Glomerular visceral epithelial cell (primary cell): ENCODE measurements at regions not wholly inside any gene's neighbourhood (a gene's known extent, or its start where the extent isn't known, plus 50 kb on each side); places are given as distances from the start of the nearest gene placed in this dataset.
"Not testable (repeated sequence)": the region's sequence is repeated elsewhere in the genome, so short reads cannot be mapped to it uniquely, and the experiment has no call there.

Experiments used
- DNase-seq: peaks from one replicate; pipeline ENCODE4 v3.0.0-alpha.2; 2016; ENCODE audit errors: extremely low spot score

DNA sequence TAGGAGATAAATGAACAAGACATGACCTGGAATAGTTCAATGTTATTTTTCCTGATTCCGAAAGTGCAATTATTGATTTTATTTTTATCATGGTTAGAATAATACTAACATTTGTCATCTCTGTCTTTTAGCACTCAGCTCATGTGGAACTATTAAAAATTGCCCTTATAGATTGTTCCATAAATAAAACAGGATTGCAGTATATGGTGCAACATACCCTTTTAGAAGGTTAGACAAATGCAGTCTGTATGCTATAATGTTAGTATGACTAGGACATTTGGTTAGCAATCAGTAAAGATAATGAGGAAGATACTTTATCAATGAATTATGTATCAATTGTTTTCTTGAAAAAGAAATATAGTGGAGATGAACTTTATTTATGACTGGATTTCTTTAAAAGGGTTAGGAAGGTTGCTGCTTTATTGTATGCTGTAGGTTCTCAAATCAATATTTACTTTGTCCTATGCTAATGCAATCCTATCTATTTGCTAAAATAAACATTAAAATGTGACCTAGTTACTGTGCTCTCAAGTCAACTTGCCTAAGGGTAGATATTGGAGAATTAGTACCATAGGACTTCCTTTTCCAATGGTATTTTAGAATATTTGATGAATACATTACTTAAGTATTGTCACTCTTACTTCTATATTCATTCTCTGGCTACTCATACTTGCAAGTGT, 348.9 kb upstream of the ISL1 start:
- DNase-seq: no peak

DNA sequence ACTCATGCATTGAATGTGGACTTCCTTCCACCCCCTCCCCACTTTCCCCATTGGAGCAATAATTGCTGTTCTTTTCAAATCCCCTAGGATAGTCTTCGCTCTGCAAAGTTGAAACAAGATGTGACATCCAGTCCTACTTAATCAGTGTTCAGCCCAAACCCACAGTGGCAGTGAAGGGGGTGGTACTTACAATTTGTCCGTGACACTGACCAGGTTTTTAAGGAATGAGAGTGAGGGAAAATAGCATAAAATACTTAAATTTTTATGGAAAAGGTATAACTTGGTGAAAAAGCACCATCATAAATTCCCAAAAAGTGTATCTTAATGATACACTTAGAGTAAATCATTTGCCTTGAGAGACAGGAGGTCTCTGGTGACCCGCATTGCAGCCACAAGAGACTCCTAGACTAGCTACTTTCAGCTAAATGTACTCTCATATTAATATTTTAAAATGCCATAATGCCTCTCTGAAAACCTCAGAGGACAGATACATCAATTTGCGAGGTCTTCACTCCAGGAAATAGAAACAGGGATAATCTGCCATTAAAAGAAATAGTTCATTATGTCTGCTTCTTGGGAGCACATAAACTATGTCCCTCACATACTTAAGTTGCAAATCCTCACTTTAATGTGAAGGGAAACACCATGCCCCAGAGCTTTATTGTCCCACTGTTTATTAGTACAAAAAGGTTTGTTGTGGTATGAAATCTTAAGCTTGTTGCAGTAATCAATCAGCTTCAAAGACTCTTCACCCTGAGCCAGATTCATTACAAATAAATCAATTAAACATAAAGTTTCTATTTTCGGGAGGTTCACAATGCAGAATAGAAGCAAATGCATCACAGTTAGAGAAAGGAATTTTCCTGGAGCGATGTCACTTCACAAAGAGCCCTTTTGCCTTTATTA, 343.6 kb upstream of the ISL1 start:
- no peak for DNase-seq

DNA sequence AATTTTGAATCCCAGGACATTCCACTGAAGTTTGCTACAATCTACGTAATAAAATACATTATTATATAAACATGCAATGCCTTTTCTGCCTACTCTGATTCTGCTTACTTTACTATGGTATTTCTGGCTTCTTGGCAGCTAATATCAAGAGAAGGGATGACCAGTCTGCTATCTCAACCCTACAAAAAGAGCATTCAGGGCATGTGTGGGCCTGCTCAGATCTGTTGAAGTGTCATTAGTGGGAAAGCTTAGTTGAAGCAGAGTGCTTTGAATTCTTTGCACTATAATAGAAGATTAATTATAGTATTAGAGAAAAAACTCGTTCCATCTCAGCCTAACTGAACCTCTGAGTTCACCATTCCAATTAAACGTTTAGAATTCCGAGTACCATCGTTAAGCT, 339.5 kb upstream of the ISL1 start:
- DNase-seq: no peak

DNA sequence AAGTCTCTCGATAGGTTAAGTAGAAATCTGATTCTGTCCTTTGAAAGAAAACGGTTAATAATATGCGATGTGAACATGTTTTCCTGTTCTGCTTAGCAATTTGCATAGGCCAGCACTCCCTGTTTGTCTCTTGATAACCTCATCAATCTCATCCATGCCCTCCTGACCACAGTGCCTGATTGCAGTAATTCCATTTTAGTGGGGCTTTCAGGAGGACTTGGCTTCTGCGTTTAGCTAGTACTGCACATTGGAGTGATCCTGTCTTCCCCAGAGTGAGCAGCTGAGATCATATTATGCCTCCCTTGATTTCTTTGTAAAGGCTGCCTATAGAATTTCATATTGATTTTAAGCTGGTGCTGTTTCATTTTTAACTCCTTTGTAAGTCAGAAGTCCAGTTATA, 335.9 kb upstream of the ISL1 start:
- no peak for DNase-seq

DNA sequence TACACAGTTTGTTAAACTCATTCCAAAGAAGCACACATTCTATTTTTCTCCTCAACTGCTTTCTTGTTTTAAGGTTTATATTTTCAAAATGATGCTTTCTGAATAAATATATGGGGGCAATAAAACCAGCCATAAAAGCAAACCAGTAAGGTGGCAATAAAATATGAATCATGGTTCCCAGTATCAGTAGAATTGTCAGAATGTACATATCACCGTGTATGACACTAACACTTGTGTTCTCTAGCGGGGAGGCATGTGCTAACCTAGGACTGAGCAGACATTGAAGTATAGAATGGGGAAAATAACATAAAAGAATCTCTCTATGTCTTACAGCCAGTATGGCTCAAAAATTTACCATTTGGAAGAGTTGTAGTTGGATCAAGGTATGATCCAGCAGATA, 329.9 kb upstream of the ISL1 start:
- DNase-seq: no peak

DNA sequence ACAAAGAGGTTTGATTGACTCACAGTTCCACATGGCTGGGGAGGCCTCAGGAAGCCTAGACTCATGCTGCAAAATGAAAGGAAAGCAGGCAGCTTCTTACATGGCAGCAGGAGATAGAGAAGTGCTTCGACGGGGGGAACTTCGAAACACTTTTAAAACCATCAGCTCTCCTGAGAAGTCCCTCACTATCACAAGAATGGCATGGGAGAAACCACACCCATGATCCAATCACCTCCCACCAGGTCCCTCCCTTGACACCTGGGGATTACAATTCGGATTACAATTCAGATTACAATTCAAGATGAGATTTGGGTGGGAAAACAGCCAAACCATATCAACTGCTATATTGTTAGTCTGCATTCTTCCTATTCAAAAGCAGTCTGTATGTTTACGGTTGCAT, 322.3 kb upstream of the ISL1 start:
- no peak for DNase-seq

DNA sequence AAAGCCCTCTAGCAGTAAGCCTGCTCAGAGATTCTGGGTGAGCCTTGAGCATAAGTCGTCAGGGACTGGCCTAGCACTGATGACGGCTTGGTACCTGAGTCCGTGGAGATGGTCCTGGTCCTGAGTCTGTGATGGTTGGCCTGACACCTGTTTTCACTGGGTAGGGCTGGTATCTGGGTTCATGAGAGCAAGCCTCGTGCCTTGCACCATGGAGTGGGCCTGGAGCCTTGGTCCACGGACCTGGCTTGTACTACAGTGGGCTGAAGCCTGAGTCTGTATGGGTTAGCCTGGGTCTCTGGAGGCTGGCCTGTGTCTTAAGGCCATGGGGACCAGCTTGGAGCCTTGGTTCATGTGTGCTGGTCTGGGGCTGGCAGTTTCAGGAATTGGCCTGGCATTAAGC, 310.3 kb upstream of the ISL1 start:
- no peak for DNase-seq

DNA sequence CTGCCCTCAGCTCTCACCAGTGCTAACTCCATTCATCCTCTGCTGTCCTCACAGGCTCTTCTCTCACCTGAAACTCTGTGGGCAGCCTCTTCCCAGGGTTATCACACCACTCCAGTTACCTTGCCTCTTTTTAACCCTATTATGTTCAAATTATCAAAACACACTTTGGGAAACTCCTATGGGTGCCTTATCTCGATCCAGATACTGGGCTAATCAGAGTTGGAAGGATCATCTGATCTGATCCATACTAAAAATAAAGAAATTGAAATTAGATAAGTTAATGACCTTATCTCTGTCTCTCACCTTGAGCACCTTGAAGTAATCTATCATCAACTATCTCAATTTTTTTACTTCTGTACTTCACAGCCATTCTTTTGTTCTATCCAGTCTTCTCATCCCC, 300.5 kb upstream of the ISL1 start:
- DNase-seq: no peak

DNA sequence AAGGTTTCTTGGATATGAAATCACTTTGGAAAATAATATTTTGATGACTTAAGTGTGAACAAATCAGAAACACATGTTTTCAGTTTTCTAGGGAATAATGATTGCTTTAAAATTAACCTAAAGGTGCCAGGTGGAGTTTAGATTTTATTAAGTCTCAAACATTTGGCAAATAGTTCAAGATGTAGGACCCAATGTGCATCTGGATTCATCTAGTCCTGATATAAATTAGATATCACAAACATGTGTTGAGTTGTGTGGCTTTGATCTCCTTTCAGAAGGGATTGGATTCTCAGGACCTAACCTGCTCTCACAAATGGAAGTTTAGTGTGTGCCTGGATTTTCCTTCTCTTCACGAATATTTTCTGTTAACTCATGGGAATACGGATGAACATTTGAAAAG, 291.4 kb upstream of the ISL1 start:
- DNase-seq: no peak

DNA sequence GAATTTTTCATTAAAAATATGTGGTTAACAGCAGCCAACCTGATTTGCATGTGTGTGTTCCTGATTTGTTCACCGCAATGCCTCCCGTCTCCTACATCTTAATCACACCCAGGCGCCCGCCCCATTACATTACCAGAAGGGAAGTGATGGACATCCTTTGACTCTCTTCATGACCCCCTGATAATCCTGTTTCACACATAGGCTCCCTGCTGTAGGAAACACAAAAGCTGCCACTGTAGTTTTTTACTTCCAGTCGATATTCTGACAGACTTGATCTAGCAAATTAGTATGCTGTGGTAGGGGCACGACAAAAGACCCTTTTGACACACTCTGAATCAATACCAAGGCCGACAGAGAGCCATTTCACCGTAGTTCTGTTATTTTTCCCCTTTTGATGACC, 287.8 kb upstream of the ISL1 start:
- DNase-seq: no peak

DNA sequence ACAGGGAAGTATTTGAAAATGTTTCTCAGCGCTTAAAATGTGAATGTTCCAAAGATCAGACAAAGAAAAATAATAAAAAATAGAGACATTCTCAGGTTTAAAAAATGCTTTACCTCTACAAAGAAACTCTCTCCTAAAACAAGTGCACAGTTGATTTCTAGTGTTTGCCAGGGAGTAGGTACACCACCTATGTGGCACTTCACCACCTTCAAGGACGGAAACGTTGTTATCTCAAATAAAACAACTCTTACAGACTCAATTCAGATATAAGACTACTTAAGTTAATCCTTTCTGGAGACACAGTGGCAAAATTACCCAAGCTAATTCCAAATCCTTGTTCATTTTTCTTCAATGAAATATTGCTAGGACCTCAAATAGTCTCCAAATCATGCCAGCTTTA, 286.4 kb upstream of the ISL1 start:
- DNase-seq: no peak

DNA sequence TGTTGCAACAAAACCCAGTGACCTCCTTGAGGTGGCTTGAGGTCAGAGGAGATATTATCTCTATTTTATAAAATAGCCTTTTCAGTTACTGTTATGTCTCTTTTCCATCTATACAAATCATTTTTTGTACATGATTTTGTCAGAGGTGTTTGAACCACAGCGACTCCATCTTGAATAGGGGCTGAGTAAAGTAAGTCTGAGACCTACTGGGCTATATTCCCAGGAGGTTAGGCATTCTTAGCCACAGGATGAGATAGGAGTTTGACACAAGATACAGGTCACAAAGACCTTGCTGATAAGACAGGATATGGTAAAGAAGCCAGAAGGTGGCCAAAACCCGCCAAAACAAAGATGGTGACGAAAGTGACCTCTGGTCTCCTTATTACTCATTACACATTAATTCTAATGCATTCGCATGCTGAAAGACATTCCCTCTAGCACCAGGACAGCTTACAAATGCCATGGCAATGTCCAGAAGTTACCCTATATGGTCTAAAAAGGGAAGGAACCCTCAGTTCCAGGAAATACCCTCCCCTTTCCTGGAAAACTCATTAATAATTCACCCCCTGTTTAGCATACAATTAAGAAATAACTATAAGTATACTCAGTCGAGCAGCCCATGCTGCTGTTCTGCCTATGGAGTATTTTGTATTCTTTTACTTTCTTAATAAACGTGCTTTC, 283.9 kb upstream of the ISL1 start:
- no peak for DNase-seq

DNA sequence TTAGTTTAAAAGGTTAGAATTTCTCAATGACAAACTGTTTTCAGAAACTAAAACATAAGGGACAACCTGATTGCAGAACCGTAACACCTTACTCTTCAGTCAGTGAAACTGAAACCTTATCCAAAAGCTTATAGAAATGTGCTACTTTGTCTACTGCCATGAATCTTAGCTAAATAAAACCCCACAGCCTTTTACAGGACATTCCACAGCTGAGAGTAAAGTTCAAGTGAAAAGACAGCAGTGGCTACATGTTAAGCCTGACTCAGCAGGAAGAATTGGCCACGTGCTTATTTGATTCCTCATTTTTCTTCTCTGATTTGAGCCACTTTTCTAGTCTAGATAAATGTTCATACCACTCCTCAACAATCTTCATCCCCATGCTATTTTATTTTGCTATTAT, 278.7 kb upstream of the ISL1 start:
- DNase-seq: no peak

DNA sequence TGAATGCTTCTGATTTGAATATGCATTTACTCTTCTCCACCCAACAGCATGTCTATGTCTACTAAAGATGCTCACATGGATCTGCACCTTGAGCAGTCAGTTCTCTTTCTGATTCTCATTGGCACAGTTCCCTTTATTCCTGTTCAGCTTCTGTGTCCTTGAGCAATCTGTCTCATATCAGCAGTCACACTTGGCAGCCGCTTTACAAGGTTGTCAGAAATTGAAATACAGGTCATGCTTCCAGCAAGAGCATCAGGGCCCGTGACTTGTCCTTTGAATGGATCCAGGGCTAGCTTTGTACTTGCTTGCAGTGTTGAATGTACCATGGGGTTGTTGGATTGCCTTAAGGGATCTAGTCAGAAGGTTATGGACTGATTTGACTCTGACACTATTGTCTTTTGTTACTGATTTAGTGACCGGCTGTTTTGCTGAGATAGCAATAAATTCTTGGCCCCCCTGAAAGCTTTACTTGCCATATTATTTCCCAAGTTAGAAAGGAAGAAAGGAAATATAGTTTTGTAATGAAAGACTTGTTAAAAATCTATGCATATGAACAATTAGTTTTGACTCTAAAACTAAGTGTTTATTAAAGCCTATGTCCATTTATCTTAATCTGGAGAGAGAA, 273.4 kb upstream of the ISL1 start:
- DNase-seq: no peak

DNA sequence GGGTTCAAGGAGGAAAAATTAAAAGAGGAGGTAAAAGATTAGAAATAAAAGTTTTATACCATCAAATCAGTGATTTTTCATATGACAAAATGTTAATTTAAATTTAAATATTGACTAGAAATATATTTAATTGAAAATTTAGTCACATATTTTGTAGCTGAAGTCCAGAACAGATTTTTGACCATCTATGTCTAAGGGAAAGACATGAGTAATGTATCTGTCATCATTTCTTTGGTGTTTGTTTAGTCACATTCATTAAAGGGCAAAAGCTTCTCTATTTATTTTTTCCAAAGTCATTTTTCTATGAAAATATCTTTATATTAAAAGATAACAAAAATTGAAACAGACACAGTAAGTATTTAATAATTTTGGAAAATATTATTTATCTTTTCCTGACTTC, 252.0 kb upstream of the ISL1 start:
- DNase-seq: no peak

DNA sequence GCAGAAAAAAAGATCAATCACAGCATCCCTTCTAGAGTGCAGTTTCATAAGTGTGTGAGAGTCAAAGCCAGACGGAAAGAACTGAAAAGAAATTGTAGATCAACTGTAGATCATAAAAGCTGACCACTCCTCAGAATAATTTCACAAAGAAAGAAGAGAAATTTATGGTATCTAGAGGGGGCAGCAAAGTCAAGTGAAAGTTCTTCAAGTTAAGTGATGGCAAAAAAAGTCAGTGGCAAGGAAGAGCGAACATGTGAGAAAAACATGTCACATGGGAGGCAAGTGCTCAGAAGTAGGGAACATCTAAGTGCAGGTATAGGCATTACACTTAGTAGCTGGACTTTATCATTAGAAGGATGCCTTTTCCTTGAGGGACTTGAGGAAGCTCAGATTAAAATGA, 245.1 kb upstream of the ISL1 start:
- no peak for DNase-seq

DNA sequence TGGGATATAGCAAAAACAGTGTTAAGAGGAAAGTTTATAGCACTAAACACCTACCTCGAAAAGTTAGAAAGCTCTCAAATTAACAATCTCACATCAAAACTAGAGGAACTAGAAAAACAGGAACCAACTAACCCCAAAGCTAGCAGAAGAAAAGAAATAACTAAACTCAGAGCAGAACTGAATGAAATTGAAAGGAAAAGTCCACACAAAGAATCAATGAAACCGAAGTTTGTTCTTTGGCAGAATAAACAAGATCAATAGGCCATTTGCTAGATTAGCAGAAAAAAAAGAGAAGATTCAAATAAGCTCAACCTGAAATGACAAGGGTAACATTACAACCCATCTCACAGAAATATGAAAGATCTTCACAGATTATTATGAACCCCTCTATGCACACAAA, 234.8 kb upstream of the ISL1 start:
- DNase-seq: no peak

DNA sequence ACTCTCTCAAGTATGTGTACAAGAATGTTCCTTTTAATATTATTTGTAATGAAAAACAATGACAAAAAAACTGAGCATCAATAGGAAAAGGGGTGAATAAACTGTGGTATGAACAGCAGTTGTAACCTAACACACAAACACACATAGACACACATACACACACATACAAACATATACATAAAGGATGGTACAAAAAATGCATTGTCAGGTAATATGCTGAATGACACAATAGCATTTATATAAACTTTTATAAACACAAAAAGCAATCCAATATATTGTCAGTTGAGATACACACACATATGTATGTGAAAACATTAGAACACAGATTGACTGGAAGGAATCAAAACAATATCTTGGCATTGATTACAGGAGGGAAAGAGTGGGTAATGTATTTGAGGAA, 227.0 kb upstream of the ISL1 start:
- DNase-seq: no peak

DNA sequence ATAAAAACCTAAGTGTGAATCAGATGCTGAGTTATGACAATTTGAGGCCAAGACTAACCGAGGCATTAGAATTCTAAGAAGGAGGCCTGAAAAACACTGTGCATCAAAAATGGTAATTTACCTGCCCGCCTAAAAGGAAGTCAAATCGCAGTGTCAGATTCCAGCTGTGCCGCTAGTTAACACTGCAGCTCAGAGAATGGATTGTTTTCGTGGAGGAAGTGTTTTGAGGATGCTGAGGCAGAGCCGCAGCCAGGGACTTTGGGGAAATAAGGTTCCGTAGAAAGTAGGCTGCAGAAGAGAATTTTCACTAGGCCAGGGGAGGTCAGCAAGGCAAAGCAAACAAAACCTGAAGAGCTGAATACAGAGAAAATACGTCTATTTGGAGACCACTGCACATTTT, 226.4 kb upstream of the ISL1 start:
- no peak for DNase-seq

DNA sequence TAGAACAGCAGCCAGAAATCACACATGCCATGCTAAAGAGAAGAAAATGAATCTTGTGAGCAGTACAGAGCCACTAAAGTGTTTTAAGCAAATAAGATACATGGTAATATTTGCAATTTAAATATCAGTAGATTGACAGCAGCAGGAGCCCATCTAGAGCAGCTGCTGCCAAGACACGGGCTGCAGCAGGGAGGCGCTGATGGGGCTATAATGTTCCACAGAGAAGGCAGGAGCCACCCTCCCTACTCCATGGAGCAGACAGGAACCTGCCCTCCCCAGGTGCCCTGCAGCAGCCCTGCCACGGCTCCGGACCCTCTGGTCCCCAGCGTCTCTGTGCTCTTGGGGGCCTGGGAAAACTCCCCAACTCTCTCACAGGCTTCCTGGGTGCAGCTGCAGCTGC, 224.1 kb upstream of the ISL1 start:
- DNase-seq: no peak

DNA sequence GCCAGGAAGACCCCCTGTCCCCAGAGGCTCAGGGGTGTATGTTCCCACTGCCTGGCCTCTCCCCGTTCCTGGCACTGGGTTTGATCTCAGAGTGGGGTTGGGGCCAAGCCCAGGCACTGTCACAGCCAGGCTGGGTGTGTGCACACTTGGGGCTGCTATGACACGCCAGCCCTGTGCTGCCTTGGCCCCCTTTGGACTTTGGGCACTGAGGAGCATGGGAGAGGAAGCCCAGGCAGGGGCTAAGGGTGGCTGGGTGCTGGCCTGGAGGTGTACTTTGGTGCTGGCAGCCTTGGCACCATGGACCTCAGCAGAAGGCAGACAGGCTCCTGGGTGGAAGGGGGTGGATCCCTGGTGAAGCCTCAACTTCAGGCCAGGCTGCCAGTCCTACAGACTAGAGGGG, 223.6 kb upstream of the ISL1 start:
- DNase-seq: no peak

DNA sequence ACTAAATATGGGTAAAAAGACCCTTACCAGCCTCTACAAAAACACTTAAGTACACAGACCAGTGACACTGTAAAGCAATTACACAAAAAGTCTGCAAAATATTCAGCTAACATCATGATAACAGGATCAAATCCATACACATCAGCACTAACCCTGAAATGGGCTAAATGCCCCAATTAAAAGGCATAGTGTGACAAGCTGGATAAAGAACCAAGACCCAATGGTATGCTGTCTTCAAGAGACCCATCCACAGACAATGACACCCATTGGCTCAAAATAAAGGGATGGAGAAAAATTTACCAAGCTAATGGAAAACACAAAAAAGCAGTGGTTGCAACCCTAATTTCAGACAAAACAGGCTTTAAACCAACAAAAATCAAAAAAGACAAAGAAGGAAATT, 221.0 kb upstream of the ISL1 start:
- no peak for DNase-seq

DNA sequence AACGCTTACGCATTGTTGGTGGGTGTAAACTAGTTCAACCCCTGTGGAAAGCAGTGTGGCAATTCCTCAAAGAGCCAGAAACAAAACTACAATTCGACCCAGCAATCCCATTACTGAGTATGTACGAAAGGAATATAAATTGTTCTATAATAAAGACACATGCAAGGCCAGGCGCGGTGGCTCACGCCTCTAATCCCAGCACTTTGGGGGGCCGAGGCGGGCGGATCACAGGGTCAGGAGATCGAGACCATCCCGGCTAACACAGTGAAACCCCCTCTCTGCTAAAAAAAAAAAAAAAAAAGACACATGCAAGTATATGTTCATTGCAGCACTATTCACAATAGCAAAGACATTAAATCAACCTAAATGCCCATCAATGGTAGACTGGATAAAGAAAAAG, 217.6 kb upstream of the ISL1 start:
- not testable (repeated sequence) for DNase-seq
